ENCODE measurements at regions not wholly inside any gene's neighbourhood (a gene's known extent, or its start where the extent isn't known, plus 50 kb on each side); places are given as distances from the start of the nearest gene placed in this dataset.

- DNase-seq: no peak
Observed at GRCh38 chr20:57867807-57868206, 158.0 kb upstream of the PMEPA1 start.

- no peak for DNase-seq
Observed at GRCh38 chr20:57867181-57867803, 157.5 kb upstream of the PMEPA1 start.

GRCh38 chr20:57866250-57867106 is 156.7 kb upstream of the PMEPA1 start:
- DNase-seq: no peak

GRCh38 chr20:57865266-57865665 is 155.5 kb upstream of the PMEPA1 start:
- DNase-seq: no peak

- DNase-seq: no peak
Observed at GRCh38 chr20:57860576-57860975, 150.8 kb upstream of the PMEPA1 start.

GRCh38 chr20:57857969-57858368 is 148.2 kb upstream of the PMEPA1 start:
- DNase-seq: no peak

- no peak for DNase-seq
Observed at GRCh38 chr20:57857118-57857517, 147.3 kb upstream of the PMEPA1 start.

- DNase-seq: no peak
Observed at GRCh38 chr20:57856658-57857057, 146.8 kb upstream of the PMEPA1 start.

GRCh38 chr20:57851796-57852195 is 142.0 kb upstream of the PMEPA1 start:
- DNase-seq: no peak

- DNase-seq: peak; percentile 4
Observed at GRCh38 chr20:57851025-57851682, 141.3 kb upstream of the PMEPA1 start.

- peak; percentile 11 for DNase-seq
Observed at GRCh38 chr20:57849521-57850215, 139.9 kb upstream of the PMEPA1 start.

- DNase-seq: no peak
Observed at GRCh38 chr20:57849121-57849520, 139.3 kb upstream of the PMEPA1 start.

- DNase-seq: no peak
Observed at GRCh38 chr20:57848282-57848681, 138.5 kb upstream of the PMEPA1 start.

GRCh38 chr20:57847104-57847503 is 137.3 kb upstream of the PMEPA1 start:
- no peak for DNase-seq

- peak; percentile 10 for DNase-seq
Observed at GRCh38 chr20:57844626-57845596, 135.1 kb upstream of the PMEPA1 start.

- peak; percentile 16 for DNase-seq
Observed at GRCh38 chr20:57843941-57844625, 134.3 kb upstream of the PMEPA1 start.

GRCh38 chr20:57842720-57843119 is 132.9 kb upstream of the PMEPA1 start:
- DNase-seq: no peak

GRCh38 chr20:57841297-57841866 is 131.6 kb upstream of the PMEPA1 start:
- no peak for DNase-seq

- DNase-seq: peak; percentile 8
Observed at GRCh38 chr20:57840504-57841296, 130.9 kb upstream of the PMEPA1 start.

- peak; percentile 3 for DNase-seq
Observed at GRCh38 chr20:57840066-57840465, 130.3 kb upstream of the PMEPA1 start.

Data from stimulated activated CD8-positive, alpha-beta memory T cell treated with anti-CD3 and anti-CD28 coated beads, Interleukin-4, amount 100 ng/mL, for 48 hours (primary cell).